ENCODE measurements at regions not wholly inside any gene's neighbourhood (a gene's known extent, or its start where the extent isn't known, plus 50 kb on each side); places are given as distances from the start of the nearest gene placed in this dataset.
"Not testable (repeated sequence)": the region's sequence is repeated elsewhere in the genome, so short reads cannot be mapped to it uniquely, and the experiment has no call there.

GRCh38 chr4:77220828-77221613 is 64.0 kb downstream of the CCNG2 start:
- DNase-seq, result peak; percentile 73

GRCh38 chr4:77225022-77225421 is 68.0 kb downstream of the CCNG2 start:
- no peak for DNase-seq

GRCh38 chr4:77226939-77227705 is 70.1 kb downstream of the CCNG2 start:
- no peak for DNase-seq

GRCh38 chr4:77229433-77229832 is 72.4 kb downstream of the CCNG2 start:
- no peak for DNase-seq

- peak; percentile 19 for DNase-seq
Measured at GRCh38 chr4:77232653-77233052, 75.6 kb downstream of the CCNG2 start.

GRCh38 chr4:77235289-77235854 is 78.4 kb downstream of the CCNG2 start:
- DNase-seq, result no peak

GRCh38 chr4:77236806-77237205 is 79.8 kb downstream of the CCNG2 start:
- no peak for DNase-seq

GRCh38 chr4:77240469-77241066 is 83.6 kb downstream of the CCNG2 start:
- peak; percentile 51 for DNase-seq

GRCh38 chr4:77248805-77249204 is 91.8 kb downstream of the CCNG2 start:
- no peak for DNase-seq

- no peak for DNase-seq
Measured at GRCh38 chr4:77251751-77252150, 94.7 kb downstream of the CCNG2 start.

GRCh38 chr4:77263247-77263646 is 106.2 kb downstream of the CCNG2 start:
- DNase-seq, result no peak

- not testable (repeated sequence) for DNase-seq
Measured at GRCh38 chr4:77263976-77264375, 107.0 kb downstream of the CCNG2 start.

GRCh38 chr4:77264826-77265225 is 107.8 kb downstream of the CCNG2 start:
- no peak for DNase-seq

GRCh38 chr4:77268108-77268507 is 111.1 kb downstream of the CCNG2 start:
- DNase-seq, result no peak

- DNase-seq, result no peak
Measured at GRCh38 chr4:77269505-77269904, 112.5 kb downstream of the CCNG2 start.

- no peak for DNase-seq
Measured at GRCh38 chr4:77273412-77273811, 116.4 kb downstream of the CCNG2 start.

- DNase-seq, result not testable (repeated sequence)
Measured at GRCh38 chr4:77279114-77279513, 122.1 kb downstream of the CCNG2 start.

- no peak for DNase-seq
Measured at GRCh38 chr4:77282305-77282704, 125.3 kb downstream of the CCNG2 start.

- peak; percentile 7 for DNase-seq
Measured at GRCh38 chr4:77284036-77284435, 127.0 kb downstream of the CCNG2 start.

- DNase-seq, result no peak
Measured at GRCh38 chr4:77286906-77287305, 129.9 kb downstream of the CCNG2 start.

GRCh38 chr4:77293426-77293825 is 136.4 kb downstream of the CCNG2 start:
- no peak for DNase-seq

GRCh38 chr4:77300996-77301395 is 144.0 kb downstream of the CCNG2 start:
- peak; percentile 11 for DNase-seq

GRCh38 chr4:77305766-77306165 is 148.8 kb downstream of the CCNG2 start:
- DNase-seq, result no peak

- DNase-seq, result no peak
Measured at GRCh38 chr4:77306496-77306895, 149.5 kb downstream of the CCNG2 start.
